ENCODE measurements at regions not wholly inside any gene's neighbourhood (a gene's known extent, or its start where the extent isn't known, plus 50 kb on each side); places are given as distances from the start of the nearest gene placed in this dataset.
A peak's percentile ranks its signal among the peaks of the same experiment; 100 is the strongest.

DNA sequence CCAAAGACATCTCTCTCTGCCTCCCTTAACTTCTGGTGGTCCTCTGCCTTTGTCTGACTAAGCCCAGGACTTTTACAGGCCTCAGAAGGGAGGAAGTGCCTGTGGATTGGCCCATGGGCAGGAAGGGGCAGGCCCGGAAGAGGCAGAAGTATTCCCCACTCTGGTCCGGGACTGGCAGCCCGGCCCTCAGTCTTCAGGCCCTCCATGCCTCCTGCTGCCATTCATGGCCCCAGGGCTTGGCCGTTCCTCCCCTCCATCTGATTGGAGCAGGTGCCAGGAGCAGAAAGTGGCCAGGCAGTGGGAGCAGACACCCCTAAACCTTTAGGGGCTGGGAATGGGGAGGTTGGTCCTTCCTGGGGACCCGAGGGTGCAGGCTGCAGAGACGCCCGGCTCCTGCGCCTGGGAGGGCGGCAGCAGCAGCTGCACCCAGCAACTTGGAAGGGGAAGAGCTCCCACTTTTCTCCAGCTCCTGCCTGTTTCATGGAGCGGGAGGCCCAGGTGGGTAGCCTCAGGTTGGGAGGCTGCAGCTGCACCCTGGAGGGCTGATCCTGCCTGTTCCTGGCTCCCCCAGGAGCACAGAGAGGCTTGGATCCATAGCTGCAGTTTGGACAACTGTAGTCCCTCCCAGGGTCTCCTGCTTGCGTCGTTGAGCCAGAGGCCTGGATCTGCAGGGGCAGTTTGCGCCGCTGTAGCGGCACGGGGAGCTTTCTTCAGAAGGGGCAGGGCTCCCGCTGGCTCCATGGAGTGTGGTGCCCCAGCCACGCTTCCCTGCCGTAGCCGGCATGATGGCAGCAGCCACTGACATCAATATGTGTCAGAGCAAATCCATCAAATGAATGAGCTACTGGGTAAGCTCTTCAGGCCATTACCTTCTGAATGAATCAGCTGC lies 661.5 kb upstream of the NUDT12 start:
- H3K9ac ChIP-seq (ENCODE audit: extremely low read depth, low read length, poor library complexity, severe bottlenecking): no peak overlapping the region
- H3K27me3 Mint-ChIP-seq (ENCODE audit: insufficient read depth): no peaks in the 10 kb centered on the region

DNA sequence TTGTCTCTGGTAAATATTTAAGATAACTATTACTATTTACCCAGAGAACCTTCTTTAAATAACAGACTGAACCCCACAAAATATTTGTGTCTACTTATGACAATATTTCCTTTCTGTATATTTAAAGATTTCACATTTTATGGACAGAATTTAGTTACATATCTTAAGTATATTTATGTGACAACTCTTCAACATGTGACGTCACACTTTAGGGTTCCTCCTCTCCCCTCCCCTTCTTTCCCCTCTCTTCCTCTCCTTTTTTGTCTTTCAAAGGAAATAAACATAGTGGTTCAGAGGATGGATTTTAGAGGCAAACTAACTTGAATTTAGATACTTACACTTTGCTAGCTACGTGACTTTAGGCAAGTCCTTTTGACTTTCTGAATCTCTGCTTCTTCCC lies 655.6 kb upstream of the NUDT12 start:
- no peaks in the 10 kb centered on the region for H3K27me3 ChIP-seq (ENCODE audit: control insufficient read depth, insufficient read depth, low read length, poor library complexity, severe bottlenecking)
- no peak overlapping the region for H3K27ac Mint-ChIP-seq
- H3K27ac ChIP-seq (ENCODE audit: low read depth, low read length): no peak overlapping the region
- peak overlapping the region; percentile 4 for H3K9ac ChIP-seq (ENCODE audit: extremely low read depth, low read length, poor library complexity, severe bottlenecking)
- H3K4me3 Mint-ChIP-seq: no peak overlapping the region
- H3K4me1 ChIP-seq (ENCODE audit: control insufficient read depth, insufficient read depth, low read length): no peaks in the 10 kb centered on the region
- no peaks in the 10 kb centered on the region for H3K36me3 Mint-ChIP-seq (ENCODE audit: low read depth)
- no peaks in the 10 kb centered on the region for H3K9me3 Mint-ChIP-seq
- TF ChIP-seq CTCF (conservative IDR thresholded peaks at IDR 0.05): no peak
- no peaks in the 10 kb centered on the region for H3K27me3 Mint-ChIP-seq (ENCODE audit: insufficient read depth)
- peaks cover 10% of the 10 kb centered on the region for H3K4me1 Mint-ChIP-seq
- no peak overlapping the region for H3K4me3 ChIP-seq (ENCODE audit: low read length)
- no peaks in the 10 kb centered on the region for H3K9me3 ChIP-seq (ENCODE audit: control insufficient read depth, low read length)
- WGBS, 2 experiments (ENCODE audit: insufficient coverage in 1 of 2, insufficient read length in 1 of 2): 93% methylated on average over 1 of the region's 2 CpGs; no CpG with 5 or more reads in 1 of the 2 experiments
- DNase-seq: no peak
- no peaks in the 10 kb centered on the region for H3K36me3 ChIP-seq (ENCODE audit: control insufficient read depth, insufficient read depth, low read length)

More for the DNA sequence above, 661.5 kb upstream of the NUDT12 start:
- Mint-ChIP-seq H3K9me3 (no peaks in the 10 kb centered on the region), H3K4me1 (no peaks in the 10 kb centered on the region), H3K4me3 (no peak overlapping the region), H3K27ac (no peak overlapping the region), H3K36me3 (ENCODE audit: low read depth) (no peaks in the 10 kb centered on the region)
- Histone ChIP-seq H3K9me3 (ENCODE audit: control insufficient read depth, low read length) (no peaks in the 10 kb centered on the region), H3K27me3 (ENCODE audit: control insufficient read depth, insufficient read depth, low read length, poor library complexity, severe bottlenecking) (no peaks in the 10 kb centered on the region), H3K27ac (ENCODE audit: low read depth, low read length) (no peak overlapping the region), H3K4me1 (ENCODE audit: control insufficient read depth, insufficient read depth, low read length) (no peaks in the 10 kb centered on the region), H3K4me3 (ENCODE audit: low read length) (no peak overlapping the region), H3K36me3 (ENCODE audit: control insufficient read depth, insufficient read depth, low read length) (no peaks in the 10 kb centered on the region)
- WGBS, 2 experiments (ENCODE audit: insufficient coverage in 1 of 2, insufficient read length in 1 of 2): 93 to 97% methylated on average over 11 to 20 of the region's 20 CpGs
- DNase-seq: no peak
- TF ChIP-seq CTCF (conservative IDR thresholded peaks at IDR 0.05): no peak

DNA sequence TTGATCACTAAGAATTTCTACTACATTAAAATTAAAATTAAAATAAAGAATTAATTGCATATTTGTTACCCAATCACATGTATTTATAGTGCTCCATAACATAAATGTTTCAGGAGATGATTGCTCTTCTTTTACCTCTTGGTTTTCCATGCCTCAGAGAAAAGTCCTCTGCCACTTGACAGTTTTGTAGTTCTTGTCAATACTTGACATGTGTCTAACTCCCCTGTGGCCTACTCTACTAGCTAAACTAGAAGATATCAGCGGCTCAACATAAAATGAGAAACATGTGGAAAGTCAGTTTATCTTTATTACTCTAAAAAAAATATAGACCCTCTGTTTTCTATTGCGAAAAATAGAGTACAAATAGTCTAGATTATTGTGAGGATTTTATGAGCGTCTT lies 650.6 kb upstream of the NUDT12 start:
- Mint-ChIP-seq H3K36me3 (ENCODE audit: low read depth) (no peaks in the 10 kb centered on the region), H3K9me3 (no peaks in the 10 kb centered on the region), H3K27ac (no peak overlapping the region), H3K4me1 (peaks cover 8% of the 10 kb centered on the region), H3K4me3 (no peak overlapping the region), H3K27me3 (ENCODE audit: insufficient read depth) (no peaks in the 10 kb centered on the region)
- no peaks in the 10 kb centered on the region for H3K36me3 ChIP-seq (ENCODE audit: control insufficient read depth, insufficient read depth, low read length)
- no peak for TF ChIP-seq CTCF (conservative IDR thresholded peaks at IDR 0.05)
- DNase-seq: no peak
- H3K27ac ChIP-seq (ENCODE audit: low read depth, low read length): no peak overlapping the region
- no peak overlapping the region for H3K4me3 ChIP-seq (ENCODE audit: low read length)
- H3K4me1 ChIP-seq (ENCODE audit: control insufficient read depth, insufficient read depth, low read length): no peaks in the 10 kb centered on the region
- no peaks in the 10 kb centered on the region for H3K27me3 ChIP-seq (ENCODE audit: control insufficient read depth, insufficient read depth, low read length, poor library complexity, severe bottlenecking)
- WGBS, 2 experiments (ENCODE audit: insufficient coverage in 1 of 2, insufficient read length in 1 of 2): 89% methylated on average over 3 of the region's 3 CpGs; no CpG with 5 or more reads in 1 of the 2 experiments
- H3K9ac ChIP-seq (ENCODE audit: extremely low read depth, low read length, poor library complexity, severe bottlenecking): no peak overlapping the region
- no peaks in the 10 kb centered on the region for H3K9me3 ChIP-seq (ENCODE audit: control insufficient read depth, low read length)

Measured in endodermal cell (in vitro differentiated cells).